ENCODE measurements at regions not wholly inside any gene's neighbourhood (a gene's known extent, or its start where the extent isn't known, plus 50 kb on each side); places are given as distances from the start of the nearest gene placed in this dataset.

- no peaks in the 10 kb centered on the region for H3K36me3 ChIP-seq (ENCODE audit: insufficient read depth, low read length)
- no peaks in the 10 kb centered on the region for H3K27me3 ChIP-seq (ENCODE audit: insufficient read depth, low read length)
- no peak overlapping the region for H3K4me3 ChIP-seq (ENCODE audit: low read length)
- no peaks in the 10 kb centered on the region for H3K9me3 ChIP-seq (ENCODE audit: low read length)
- no peaks in the 10 kb centered on the region for H3K4me1 ChIP-seq (ENCODE audit: insufficient read depth, low read length)
- no peak overlapping the region for H2AFZ ChIP-seq (ENCODE audit: low read depth, low read length)
These were observed 93.3 kb downstream of the ATP23 start for GRCh38 chr12:58034712-58035111.

GRCh38 chr12:58041441-58041840, 100.1 kb downstream of the ATP23 start:
- no peaks in the 10 kb centered on the region for H3K4me1 ChIP-seq (ENCODE audit: insufficient read depth, low read length)
- H2AFZ ChIP-seq (ENCODE audit: low read depth, low read length): no peak overlapping the region
- H3K27me3 ChIP-seq (ENCODE audit: insufficient read depth, low read length): no peaks in the 10 kb centered on the region
- no peaks in the 10 kb centered on the region for H3K36me3 ChIP-seq (ENCODE audit: insufficient read depth, low read length)
- H3K9me3 ChIP-seq (ENCODE audit: low read length): no peaks in the 10 kb centered on the region
- H3K4me3 ChIP-seq (ENCODE audit: low read length): no peak overlapping the region

DNA sequence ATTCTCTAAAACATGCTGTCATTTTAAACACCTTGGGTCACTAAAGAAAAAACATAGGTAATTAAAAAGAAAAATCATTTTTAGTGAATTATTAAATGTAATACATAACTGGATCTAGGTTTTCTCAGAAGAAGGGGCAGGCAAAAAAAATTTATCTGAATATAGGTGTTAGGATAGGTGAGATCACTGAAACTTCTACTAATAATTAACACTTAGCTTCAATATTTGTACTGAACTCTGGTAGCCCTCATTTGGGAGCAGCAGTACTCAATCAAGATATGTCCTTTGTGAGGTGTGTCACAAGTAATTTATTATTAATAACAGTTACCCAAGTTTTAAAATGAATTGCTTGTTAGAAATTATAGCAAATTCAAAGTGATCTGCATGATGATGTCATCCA, 103.6 kb downstream of the ATP23 start:
- H3K4me3 ChIP-seq (ENCODE audit: low read length): no peak overlapping the region
- no peaks in the 10 kb centered on the region for H3K4me1 ChIP-seq (ENCODE audit: insufficient read depth, low read length)
- H2AFZ ChIP-seq (ENCODE audit: low read depth, low read length): no peak overlapping the region
- no peaks in the 10 kb centered on the region for H3K36me3 ChIP-seq (ENCODE audit: insufficient read depth, low read length)
- H3K9me3 ChIP-seq (ENCODE audit: low read length): no peaks in the 10 kb centered on the region
- no peaks in the 10 kb centered on the region for H3K27me3 ChIP-seq (ENCODE audit: insufficient read depth, low read length)

DNA sequence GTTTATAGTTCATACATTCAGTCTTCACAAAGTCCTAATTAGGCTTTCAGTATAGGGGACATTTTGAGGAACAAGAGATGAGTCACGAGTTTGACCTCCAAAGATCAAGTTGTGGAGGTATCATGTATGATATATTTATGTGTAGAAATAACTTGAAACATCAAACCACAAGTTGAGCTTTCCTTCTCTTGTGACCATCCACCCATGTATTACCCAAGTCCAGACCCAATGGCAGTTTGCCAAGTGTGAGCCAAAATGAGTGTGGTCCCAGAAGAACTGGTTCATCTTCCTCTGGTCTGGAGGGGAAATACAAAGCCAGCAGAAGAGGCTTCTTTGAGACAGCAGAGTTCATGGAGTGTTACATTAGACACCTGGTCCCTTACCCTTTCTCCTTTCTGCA, 104.9 kb downstream of the ATP23 start:
- Histone ChIP-seq H2AFZ (ENCODE audit: low read depth, low read length) (no peak overlapping the region), H3K4me3 (ENCODE audit: low read length) (no peak overlapping the region), H3K4me1 (ENCODE audit: insufficient read depth, low read length) (no peaks in the 10 kb centered on the region), H3K9me3 (ENCODE audit: low read length) (no peaks in the 10 kb centered on the region), H3K27me3 (ENCODE audit: insufficient read depth, low read length) (no peaks in the 10 kb centered on the region), H3K36me3 (ENCODE audit: insufficient read depth, low read length) (no peaks in the 10 kb centered on the region)

DNA sequence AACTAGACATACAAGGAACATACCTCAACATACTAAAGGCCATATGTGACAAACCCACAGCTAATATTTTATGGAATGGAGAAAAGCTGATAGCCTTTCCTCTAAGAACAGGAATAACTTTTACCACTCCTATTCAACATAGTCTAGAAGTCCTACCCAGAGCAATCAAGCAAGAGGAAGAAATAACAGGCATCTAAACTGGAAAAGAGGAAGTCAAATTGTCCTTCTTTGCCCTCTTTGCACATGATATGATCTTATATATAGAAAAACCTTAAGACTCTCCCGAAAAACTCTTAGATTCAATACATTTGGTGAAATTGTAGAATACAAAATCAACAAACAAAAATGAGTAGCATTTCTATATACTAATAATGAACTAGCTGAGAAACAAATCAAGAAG, 110.0 kb downstream of the ATP23 start:
- Histone ChIP-seq H2AFZ (ENCODE audit: low read depth, low read length) (no peak overlapping the region), H3K4me1 (ENCODE audit: insufficient read depth, low read length) (no peaks in the 10 kb centered on the region), H3K4me3 (ENCODE audit: low read length) (no peak overlapping the region), H3K27me3 (ENCODE audit: insufficient read depth, low read length) (no peaks in the 10 kb centered on the region), H3K9me3 (ENCODE audit: low read length) (no peaks in the 10 kb centered on the region), H3K36me3 (ENCODE audit: insufficient read depth, low read length) (no peaks in the 10 kb centered on the region)

- Histone ChIP-seq H3K9me3 (ENCODE audit: low read length) (no peaks in the 10 kb centered on the region), H3K36me3 (ENCODE audit: insufficient read depth, low read length) (no peaks in the 10 kb centered on the region), H3K4me1 (ENCODE audit: insufficient read depth, low read length) (no peaks in the 10 kb centered on the region), H2AFZ (ENCODE audit: low read depth, low read length) (no peak overlapping the region), H3K27me3 (ENCODE audit: insufficient read depth, low read length) (no peaks in the 10 kb centered on the region), H3K4me3 (ENCODE audit: low read length) (no peak overlapping the region)
These were observed 123.3 kb downstream of the ATP23 start for GRCh38 chr12:58064666-58065065.

GRCh38 chr12:58066296-58066695, 124.9 kb downstream of the ATP23 start:
- no peak overlapping the region for H2AFZ ChIP-seq (ENCODE audit: low read depth, low read length)
- no peak overlapping the region for H3K4me3 ChIP-seq (ENCODE audit: low read length)
- H3K27me3 ChIP-seq (ENCODE audit: insufficient read depth, low read length): no peaks in the 10 kb centered on the region
- H3K36me3 ChIP-seq (ENCODE audit: insufficient read depth, low read length): no peaks in the 10 kb centered on the region
- H3K4me1 ChIP-seq (ENCODE audit: insufficient read depth, low read length): no peaks in the 10 kb centered on the region
- H3K9me3 ChIP-seq (ENCODE audit: low read length): no peaks in the 10 kb centered on the region

- Histone ChIP-seq H3K9me3 (ENCODE audit: low read length) (no peaks in the 10 kb centered on the region), H3K36me3 (ENCODE audit: insufficient read depth, low read length) (no peaks in the 10 kb centered on the region)
These were observed 126.4 kb downstream of the ATP23 start for GRCh38 chr12:58067610-58068387.

GRCh38 chr12:58068706-58069105, 127.3 kb downstream of the ATP23 start:
- Histone ChIP-seq H3K4me1 (ENCODE audit: insufficient read depth, low read length) (no peaks in the 10 kb centered on the region), H3K9me3 (ENCODE audit: low read length) (no peaks in the 10 kb centered on the region), H3K27me3 (ENCODE audit: insufficient read depth, low read length) (no peaks in the 10 kb centered on the region)

More at GRCh38 chr12:58067610-58068387, 126.4 kb downstream of the ATP23 start:
- H3K4me1 ChIP-seq (ENCODE audit: insufficient read depth, low read length): no peaks in the 10 kb centered on the region
- H3K4me3 ChIP-seq (ENCODE audit: low read length): no peak overlapping the region
- H3K27me3 ChIP-seq (ENCODE audit: insufficient read depth, low read length): no peaks in the 10 kb centered on the region
- H2AFZ ChIP-seq (ENCODE audit: low read depth, low read length): no peak overlapping the region

GRCh38 chr12:58069268-58069963, 128.0 kb downstream of the ATP23 start:
- Histone ChIP-seq H3K36me3 (ENCODE audit: insufficient read depth, low read length) (no peaks in the 10 kb centered on the region), H3K4me3 (ENCODE audit: low read length) (no peak overlapping the region), H3K9me3 (ENCODE audit: low read length) (no peaks in the 10 kb centered on the region), H3K4me1 (ENCODE audit: insufficient read depth, low read length) (no peaks in the 10 kb centered on the region), H3K27me3 (ENCODE audit: insufficient read depth, low read length) (no peaks in the 10 kb centered on the region), H2AFZ (ENCODE audit: low read depth, low read length) (no peak overlapping the region)

More at GRCh38 chr12:58068706-58069105, 127.3 kb downstream of the ATP23 start:
- Histone ChIP-seq H3K4me3 (ENCODE audit: low read length) (no peak overlapping the region), H2AFZ (ENCODE audit: low read depth, low read length) (no peak overlapping the region), H3K36me3 (ENCODE audit: insufficient read depth, low read length) (no peaks in the 10 kb centered on the region)

DNA sequence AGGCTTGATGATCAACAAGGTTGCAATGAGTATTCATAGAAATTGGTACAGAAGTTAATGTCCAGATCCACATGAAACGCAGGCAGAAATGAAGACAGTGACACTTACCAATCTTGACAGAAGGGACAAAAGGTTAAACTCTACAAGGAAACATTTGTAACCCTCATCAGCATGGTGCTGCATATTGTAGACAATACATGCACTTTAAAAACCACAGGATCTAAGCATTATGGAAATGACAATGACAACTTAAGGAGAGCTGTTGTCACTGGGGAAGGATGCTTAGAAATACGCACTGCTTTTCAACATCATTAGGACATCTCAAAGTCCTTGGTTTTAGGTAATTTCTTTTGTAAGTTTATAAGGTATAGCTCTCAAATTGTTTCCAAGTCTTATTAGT, 130.6 kb downstream of the ATP23 start:
- Histone ChIP-seq H3K9me3 (ENCODE audit: low read length) (no peaks in the 10 kb centered on the region), H3K27me3 (ENCODE audit: insufficient read depth, low read length) (no peaks in the 10 kb centered on the region), H3K36me3 (ENCODE audit: insufficient read depth, low read length) (no peaks in the 10 kb centered on the region), H2AFZ (ENCODE audit: low read depth, low read length) (no peak overlapping the region), H3K4me1 (ENCODE audit: insufficient read depth, low read length) (no peaks in the 10 kb centered on the region), H3K4me3 (ENCODE audit: low read length) (no peak overlapping the region)

DNA sequence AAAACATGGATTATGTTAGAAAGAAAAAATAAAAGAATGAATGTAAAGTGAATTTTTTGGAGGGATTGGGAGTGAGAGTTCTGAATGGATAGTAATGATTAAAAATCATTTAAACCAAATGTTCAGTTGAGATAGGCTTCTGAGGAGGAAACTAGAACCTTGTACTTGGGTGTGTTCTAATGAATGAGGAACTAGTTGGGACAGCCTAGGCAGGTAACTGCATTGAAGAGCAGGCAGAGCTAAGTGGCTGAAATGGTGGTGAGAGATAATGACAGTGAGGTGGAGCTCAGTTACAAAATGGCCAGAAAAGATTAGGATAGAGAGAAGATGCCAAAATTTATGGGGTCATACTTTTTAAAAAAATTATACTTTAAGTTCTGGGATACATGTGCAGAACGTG, 132.9 kb downstream of the ATP23 start:
- H3K36me3 ChIP-seq (ENCODE audit: insufficient read depth, low read length): no peaks in the 10 kb centered on the region
- H3K27me3 ChIP-seq (ENCODE audit: insufficient read depth, low read length): no peaks in the 10 kb centered on the region

DNA sequence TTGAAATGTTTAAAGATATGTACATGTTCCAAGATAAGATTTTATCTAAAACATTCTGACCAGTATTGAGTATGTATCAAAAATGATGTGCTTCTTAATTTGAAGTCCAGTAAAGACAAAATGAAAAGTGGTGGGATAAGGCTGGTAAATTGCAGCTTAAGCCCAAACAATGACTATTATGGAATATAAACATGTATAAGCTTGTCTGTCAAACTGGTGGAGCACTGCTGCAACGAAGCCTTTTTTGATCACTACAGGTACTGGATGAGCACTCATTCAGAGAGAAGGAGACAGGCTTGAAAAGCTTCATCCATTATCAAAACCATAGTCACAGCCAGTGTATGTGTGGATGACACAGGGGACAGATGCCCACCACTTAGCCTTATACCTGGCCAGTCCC, 138.4 kb downstream of the ATP23 start:
- Histone ChIP-seq H3K4me3 (ENCODE audit: low read length) (no peak overlapping the region), H3K27me3 (ENCODE audit: insufficient read depth, low read length) (no peaks in the 10 kb centered on the region), H3K36me3 (ENCODE audit: insufficient read depth, low read length) (no peaks in the 10 kb centered on the region), H2AFZ (ENCODE audit: low read depth, low read length) (no peak overlapping the region), H3K9me3 (ENCODE audit: low read length) (no peaks in the 10 kb centered on the region), H3K4me1 (ENCODE audit: insufficient read depth, low read length) (no peaks in the 10 kb centered on the region)

More for the DNA sequence above, 132.9 kb downstream of the ATP23 start:
- Histone ChIP-seq H2AFZ (ENCODE audit: low read depth, low read length) (no peak overlapping the region), H3K9me3 (ENCODE audit: low read length) (no peaks in the 10 kb centered on the region), H3K4me1 (ENCODE audit: insufficient read depth, low read length) (no peaks in the 10 kb centered on the region), H3K4me3 (ENCODE audit: low read length) (no peak overlapping the region)

All from neuron (in vitro differentiated cells).